HepG2 (cell line): ENCODE measurements at regions not wholly inside any gene's neighbourhood (a gene's known extent, or its start where the extent isn't known, plus 50 kb on each side); places are given as distances from the start of the nearest gene placed in this dataset.

Experiments used
- ATF2 ChIP-seq: sonication (generic); formaldehyde crosslinking; IDR thresholded peaks from 2 replicates; pipeline ENCODE4 v1.4.0; 2020; ENCODE audit warnings: missing genetic modification reagents
- CEBPZ ChIP-seq: IDR thresholded peaks from 2 replicates; pipeline ENCODE4 v1.6.1; 2012; ENCODE audit warnings: low read length, improper control_type of control experiment
- CREB1 ChIP-seq, 2 experiments: fragments of 450-650 bp in 1 of 2; IDR thresholded peaks; 2 replicates each; pipeline ENCODE4 v1.6.1; 2016 to 2017; ENCODE audit warnings: control low read depth in 1 of 2, mild to moderate bottlenecking in 1 of 2, missing compliant biosample characterization in 1 of 2, missing genetic modification characterization in 1 of 2
- EZH2 ChIP-seq: conservative IDR thresholded peaks from 2 replicates; pipeline ENCODE4 v1.6.1; 2012; ENCODE audit warnings: mild to moderate bottlenecking, low read depth, low read length, moderate library complexity
- HDAC6 ChIP-seq: fragments of 200-600 bp; sonication (generic); IDR thresholded peaks from 2 replicates; pipeline ENCODE4 v1.7.0; 2017; ENCODE audit warnings: mild to moderate bottlenecking, antibody characterized with exemption, low read length, low read depth
- MXI1 ChIP-seq: IDR thresholded peaks from 3 replicates; pipeline ENCODE4 v1.6.1; 2012; ENCODE audit warnings: low read depth, low read length, inconsistent platforms, borderline replicate concordance
- NFE2L2 ChIP-seq: fragments of 150-350 bp; IDR thresholded peaks from 2 replicates; pipeline ENCODE4 v1.6.1; 2014; ENCODE audit warnings: low read length
- POLR2A ChIP-seq, 2 experiments: IDR thresholded peaks; 2 replicates each; pipeline ENCODE4 v1.6.1; 2011; ENCODE audit warnings: low read depth in 2 of 2, low read length in 2 of 2, mild to moderate bottlenecking in 1 of 2, moderate library complexity in 1 of 2; ENCODE audit not compliant: insufficient read depth in 1 of 2
- TCF7 ChIP-seq: sonication (generic); IDR thresholded peaks from 2 replicates; pipeline ENCODE4 v1.6.1; 2016; ENCODE audit warnings: antibody characterized with exemption, low read depth
- ZBTB38 ChIP-seq: sonication (generic); formaldehyde crosslinking; IDR thresholded peaks from 2 replicates; pipeline ENCODE4 v1.5.1; 2020; ENCODE audit warnings: mild to moderate bottlenecking, missing genetic modification reagents
- ZNF556 ChIP-seq: sonication (generic); formaldehyde crosslinking; IDR thresholded peaks from 2 replicates; pipeline ENCODE4 v1.4.0; 2020; ENCODE audit warnings: mild to moderate bottlenecking, missing genetic modification reagents, borderline replicate concordance
- ZNF687 ChIP-seq: sonication (generic); formaldehyde crosslinking; IDR thresholded peaks from 2 replicates; pipeline ENCODE4 v1.5.1; 2020; ENCODE audit warnings: mild to moderate bottlenecking, missing genetic modification reagents, moderate library complexity

GRCh38 chr9:90698871-90699440, 56.3 kb upstream of the DIRAS2 start:
- TF ChIP-seq EZH2 (no peak), CREB1 (IDR thresholded peaks at IDR 0.05) (no peak), CREB1 (CRISPR knock-in tag; IDR thresholded peaks at IDR 0.05) (no peak), NFE2L2 (no peak), ZBTB38 (CRISPR knock-in tag) (no peak), HDAC6 (no peak), ZNF556 (CRISPR knock-in tag) (no peak), TCF7 (no peak), POLR2A (IDR thresholded peaks at IDR 0.05; ENCODE audit: insufficient read depth in 1 of 2, low read depth in 2 of 2, low read length in 2 of 2) (no peak), ATF2 (CRISPR knock-in tag) (no peak), MXI1 (no peak), CEBPZ (no peak), ZNF687 (no peak)
